NCI-H1417 (cell line): ENCODE measurements at regions not wholly inside any gene's neighbourhood (a gene's known extent, or its start where the extent isn't known, plus 50 kb on each side); places are given as distances from the start of the nearest gene placed in this dataset.
A peak's percentile ranks its signal among the peaks of the same experiment; 100 is the strongest.

ENCODE experiments used
- DNase-seq, 3 experiments: peaks; one replicate each; lab custom pipeline; 2025; lab: John Stamatoyannopoulos, UW

- DNase-seq, result no peak
Observed at GRCh38 chr2:139293992-139294548, 513.9 kb upstream of the NXPH2 start.

- DNase-seq, result no peak
Observed at GRCh38 chr2:139281124-139281523, 500.9 kb upstream of the NXPH2 start.

GRCh38 chr2:139271879-139272278, 491.7 kb upstream of the NXPH2 start:
- no peak for DNase-seq

GRCh38 chr2:139271149-139271548, 491.0 kb upstream of the NXPH2 start:
- peak in 2 of 3 experiments; percentile 5 to 64 for DNase-seq

DNA sequence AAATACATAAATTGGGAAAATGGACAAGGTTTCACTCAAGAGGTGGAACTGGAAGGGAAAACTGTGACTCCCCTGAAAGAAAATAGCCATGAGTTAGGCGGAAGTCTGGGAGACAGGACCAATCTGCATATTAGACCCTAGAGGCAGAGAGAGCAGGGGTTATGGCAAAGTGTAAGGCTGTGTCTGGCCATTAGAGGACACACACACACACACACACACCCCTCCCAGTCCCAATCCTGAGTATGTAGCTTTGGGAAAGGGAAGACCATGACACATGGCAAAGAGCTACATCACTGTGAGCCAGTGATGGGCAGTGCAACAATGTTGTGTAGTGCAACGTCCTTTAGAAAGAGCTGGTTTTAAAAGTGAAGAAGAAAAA, 479.9 kb upstream of the NXPH2 start:
- DNase-seq, result no peak

- DNase-seq, result no peak
Observed at GRCh38 chr2:139259422-139260051, 479.3 kb upstream of the NXPH2 start.

- no peak for DNase-seq
Observed at GRCh38 chr2:139241286-139241685, 461.1 kb upstream of the NXPH2 start.

DNA sequence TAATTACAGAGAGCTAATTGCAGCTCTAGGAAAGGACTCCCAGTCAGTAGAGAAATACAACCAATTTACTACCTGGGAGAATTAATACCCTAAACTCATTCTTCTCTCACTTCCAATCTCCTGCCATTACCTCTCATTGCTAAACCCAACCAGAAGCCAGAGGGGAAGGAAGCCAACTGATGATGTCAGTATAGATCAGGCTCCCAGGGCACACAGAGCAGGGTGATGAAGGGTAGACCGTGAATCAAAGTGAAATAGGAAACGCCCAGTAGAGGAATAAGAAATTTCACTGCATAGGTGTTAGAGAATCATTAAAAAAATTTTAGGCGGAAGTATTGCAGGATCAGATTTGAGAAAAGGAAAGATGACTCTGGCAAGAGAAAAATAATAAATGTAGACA, 456.8 kb upstream of the NXPH2 start:
- no peak for DNase-seq

DNA sequence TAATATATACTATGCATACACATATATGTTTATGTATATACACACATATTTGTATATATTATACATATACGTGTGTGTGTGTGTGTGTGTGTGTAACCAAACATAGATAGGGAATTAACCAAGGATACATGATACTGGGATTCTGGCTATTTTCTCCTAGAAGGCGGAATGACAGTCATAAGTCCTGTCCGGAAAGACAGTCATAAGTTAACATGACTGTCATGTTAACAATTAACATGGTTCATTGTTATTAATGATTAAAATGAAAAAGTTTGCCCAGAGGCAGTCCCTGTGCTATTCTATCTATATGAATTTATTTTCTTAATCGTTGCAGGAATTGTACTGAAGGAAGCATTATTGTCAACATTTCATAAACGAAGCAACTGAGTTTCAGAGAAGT, 450.7 kb upstream of the NXPH2 start:
- DNase-seq, result no peak

- no peak for DNase-seq
Observed at GRCh38 chr2:139228276-139228675, 448.1 kb upstream of the NXPH2 start.

- no peak for DNase-seq
Observed at GRCh38 chr2:139225961-139226360, 445.8 kb upstream of the NXPH2 start.

DNA sequence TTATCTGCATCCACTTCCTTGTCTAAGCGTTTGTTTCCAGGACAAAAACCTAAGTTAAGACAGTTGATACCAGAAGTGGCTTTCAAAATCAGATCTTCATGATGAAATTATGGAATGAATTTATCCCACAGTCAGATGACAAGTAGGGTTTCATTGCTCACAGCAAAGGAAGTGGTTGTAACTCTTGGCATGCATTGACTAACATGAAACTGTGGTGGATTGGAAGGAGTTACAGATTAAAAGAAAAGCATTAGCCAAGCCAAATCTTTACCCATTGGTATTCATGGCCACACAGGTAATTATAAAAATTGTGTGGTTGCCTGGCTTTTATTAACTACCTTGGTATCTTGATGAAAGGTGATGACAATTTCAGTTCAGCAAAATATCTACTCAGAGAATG, 438.0 kb upstream of the NXPH2 start:
- DNase-seq, result no peak

DNA sequence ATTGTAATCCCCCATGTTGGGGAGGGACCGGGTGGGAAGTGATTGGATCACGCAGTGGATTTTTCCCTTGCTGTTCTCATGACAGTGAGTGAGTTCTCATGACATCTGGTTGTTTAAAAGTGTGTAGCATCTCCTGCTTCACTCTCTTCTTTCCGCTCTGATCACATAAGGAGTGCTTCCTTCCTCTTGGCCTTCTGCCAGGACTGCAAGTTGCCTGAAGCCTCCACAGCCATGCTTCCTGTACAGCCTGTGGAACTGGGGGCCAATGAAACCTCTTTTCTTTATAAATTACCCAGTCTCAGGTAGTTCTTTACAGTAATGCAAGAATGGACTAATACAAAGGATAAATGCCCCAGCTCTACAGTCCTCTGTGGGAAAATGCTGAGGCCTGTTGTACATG, 437.5 kb upstream of the NXPH2 start:
- peak in 1 of 3 experiments; percentile 23 for DNase-seq

- DNase-seq, result no peak
Observed at GRCh38 chr2:139216435-139216834, 436.2 kb upstream of the NXPH2 start.

DNA sequence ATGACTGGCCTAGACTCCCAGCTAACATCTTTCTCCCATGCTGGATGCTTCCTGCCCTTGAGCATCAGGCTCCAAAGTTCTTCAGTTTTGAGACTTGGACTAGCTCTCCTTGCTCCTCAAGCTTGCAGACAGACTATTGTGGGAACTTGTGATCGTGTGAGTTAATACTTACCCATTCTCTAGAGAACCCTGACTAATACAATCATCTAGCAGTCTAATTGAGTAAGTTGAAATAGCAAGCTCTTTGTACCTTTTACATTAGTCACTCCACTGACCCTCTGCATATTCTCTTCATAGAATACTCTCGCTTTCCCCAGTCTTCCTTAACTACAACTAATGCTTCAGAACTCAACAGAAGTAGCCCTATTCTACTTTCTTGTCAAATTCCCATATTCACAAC, 434.6 kb upstream of the NXPH2 start:
- DNase-seq, result no peak

DNA sequence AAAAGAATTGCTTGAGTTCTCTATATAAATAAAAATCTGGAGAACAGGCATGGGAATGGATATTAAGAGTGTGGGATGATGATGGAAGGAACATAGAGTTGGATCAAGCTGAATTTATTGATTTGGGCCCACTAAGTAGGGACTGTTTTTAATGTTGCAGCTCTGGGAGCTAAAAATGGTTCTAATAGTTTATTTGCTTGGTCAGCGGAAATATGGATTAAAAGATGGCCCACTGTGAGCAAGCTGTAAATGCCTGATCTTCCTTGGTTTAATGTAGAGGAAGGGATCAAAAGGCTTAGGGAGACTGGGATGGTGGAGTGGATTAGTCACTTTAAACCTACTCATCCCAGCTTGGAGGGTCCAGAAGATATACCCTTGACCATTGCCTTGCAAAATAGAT, 429.4 kb upstream of the NXPH2 start:
- DNase-seq, result no peak

DNA sequence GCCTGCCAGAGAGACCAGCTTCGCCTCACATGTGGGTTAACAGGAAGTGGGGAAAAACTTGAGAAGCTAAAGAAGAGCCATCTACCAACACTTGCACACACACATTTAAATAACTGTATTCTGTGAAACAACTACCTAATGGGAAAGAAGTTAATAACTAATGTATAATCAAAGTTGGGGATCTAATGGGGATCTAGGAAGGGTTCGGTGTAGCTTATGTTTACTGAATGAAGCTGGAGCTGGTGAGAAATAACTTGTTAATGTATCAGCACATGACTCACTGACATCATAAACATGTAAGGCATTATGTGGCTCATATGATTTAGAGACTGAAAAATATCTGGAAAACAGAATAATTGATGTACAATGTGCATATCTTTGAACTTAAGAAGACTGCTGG, 421.3 kb upstream of the NXPH2 start:
- DNase-seq, result no peak

DNA sequence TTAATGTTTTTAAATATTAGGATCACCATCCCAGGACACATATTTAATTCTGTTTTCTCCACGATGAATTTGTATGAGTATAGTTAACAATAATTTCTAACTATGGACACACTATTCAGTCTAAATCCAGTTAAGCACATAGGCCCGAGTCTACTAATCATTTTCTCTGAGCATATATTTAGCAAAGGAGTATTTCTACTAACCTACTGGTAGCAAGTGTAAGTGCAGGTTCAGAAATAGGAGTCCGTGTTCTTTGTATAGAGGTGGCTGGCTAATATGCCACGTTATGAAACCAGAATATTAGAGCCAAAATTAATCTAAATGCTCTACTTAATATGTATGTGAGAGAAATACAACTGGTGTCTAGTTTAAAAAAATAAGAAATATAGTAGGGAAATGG, 416.6 kb upstream of the NXPH2 start:
- no peak for DNase-seq

DNA sequence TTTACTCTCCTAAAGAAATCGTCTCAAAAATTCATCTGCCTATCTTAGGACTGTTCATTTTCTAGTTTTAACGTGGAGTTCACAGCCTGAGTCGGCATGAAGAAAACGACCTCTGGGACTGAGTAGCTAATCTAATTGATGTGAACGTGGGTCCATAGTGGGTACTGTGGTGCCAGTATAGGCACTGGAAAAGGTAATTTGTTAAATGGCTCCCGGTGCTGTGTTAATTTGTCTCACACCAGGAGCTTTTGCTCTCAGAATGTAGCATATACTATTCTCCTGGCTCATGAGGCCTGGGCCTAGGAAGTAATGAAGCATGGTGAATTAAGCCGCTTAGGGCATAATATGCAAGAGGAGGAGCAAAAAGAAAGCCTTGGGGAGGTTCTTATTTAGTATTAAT, 414.4 kb upstream of the NXPH2 start:
- no peak for DNase-seq

DNA sequence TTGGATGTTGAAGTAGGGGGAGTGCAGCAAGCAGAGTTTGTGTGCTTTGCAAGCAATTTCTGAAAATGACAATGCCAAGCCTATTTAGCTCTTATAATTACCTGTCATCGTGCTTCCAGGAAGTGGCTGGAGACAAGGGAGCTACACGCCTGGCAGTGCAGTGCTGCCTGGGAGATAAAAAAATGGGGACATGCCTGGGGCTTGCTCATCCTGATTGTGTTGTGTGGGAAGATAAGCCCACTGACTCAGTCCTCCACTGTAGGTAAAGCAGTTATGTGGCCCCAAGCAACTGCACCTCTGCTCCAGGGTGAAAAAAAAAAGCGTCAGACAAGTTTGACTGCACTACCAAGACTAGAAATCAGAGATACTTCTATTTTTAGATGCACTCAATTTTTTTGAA, 396.9 kb upstream of the NXPH2 start:
- DNase-seq, result peak in 1 of 3 experiments; percentile 40

DNA sequence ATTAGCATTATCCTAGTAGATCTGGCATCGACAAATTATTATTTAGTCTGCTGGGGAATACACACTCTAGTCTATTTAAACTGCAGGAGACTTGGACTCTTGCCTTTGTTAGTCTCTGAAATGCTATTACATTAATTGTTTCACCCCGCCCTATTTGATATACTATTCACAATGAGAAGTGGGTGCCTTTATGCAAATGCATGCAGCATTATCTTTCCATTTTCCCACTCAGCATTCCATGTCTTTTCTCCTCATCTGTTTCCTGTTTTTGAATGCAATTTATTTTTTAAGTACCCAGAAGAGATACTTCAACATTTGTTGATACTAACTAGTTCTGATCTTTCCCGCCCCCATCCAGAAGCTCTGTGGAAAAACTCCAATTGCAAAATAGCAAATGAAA, 395.3 kb upstream of the NXPH2 start:
- DNase-seq, result peak in 1 of 3 experiments; percentile 82

DNA sequence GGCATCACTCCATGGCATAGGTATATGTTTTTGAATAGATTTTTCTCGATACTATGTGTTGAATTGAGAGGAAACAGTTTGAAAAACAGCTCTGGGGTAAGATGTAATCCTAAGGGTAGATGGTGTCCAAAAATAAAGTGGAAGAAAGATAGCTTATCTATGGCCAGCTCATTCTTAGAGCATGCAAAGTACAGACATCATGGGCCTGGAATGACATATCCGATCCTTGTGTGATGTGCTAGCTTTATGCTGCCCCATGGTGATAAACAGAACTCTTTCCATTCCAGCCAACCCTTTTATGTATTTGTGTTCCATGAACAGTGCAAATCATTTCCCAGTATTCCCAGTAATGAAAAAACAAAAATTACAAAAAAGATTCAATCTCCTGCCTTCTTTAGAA, 390.2 kb upstream of the NXPH2 start:
- DNase-seq, result no peak

DNA sequence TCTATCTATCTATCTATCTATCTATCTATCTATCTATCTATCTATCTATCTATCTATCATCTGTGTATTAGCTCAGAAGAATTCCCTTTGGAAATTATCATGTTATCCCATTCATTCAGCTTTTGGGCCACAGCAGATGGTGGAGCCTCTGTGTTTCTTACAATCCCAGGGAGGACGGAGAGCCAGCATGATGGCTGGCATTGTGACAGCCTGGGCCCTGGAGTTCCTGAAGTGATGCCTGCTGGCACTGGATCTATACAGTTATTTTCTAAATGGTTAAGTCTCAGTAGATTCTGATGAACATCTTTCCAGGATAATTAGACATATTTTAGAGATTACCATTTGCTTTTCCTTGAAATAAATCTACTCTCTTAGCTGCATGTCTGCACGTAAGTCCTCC, 385.4 kb upstream of the NXPH2 start:
- no peak for DNase-seq

- DNase-seq, result no peak
Observed at GRCh38 chr2:139165041-139165440, 384.9 kb upstream of the NXPH2 start.
